Smooth muscle cell (in vitro differentiated cells): ENCODE measurements at regions not wholly inside any gene's neighbourhood (a gene's known extent, or its start where the extent isn't known, plus 50 kb on each side); places are given as distances from the start of the nearest gene placed in this dataset.
A peak's percentile ranks its signal among the peaks of the same experiment; 100 is the strongest.

Experiments
- DNase-seq: peaks from one replicate; lab custom pipeline; 2025; ENCODE audit not compliant: unreplicated experiment; lab: John Stamatoyannopoulos, UW
- H2AFZ ChIP-seq: fragments of 200-600 bp; sonication (generic); 2 replicates; pipeline ENCODE4 v1.6.0; 2016; ENCODE audit warnings: antibody characterized with exemption, low read depth, mild to moderate bottlenecking
- H3F3A ChIP-seq: fragments of 200-600 bp; sonication (generic); 2 replicates; pipeline ENCODE4 v1.6.0; 2017; ENCODE audit warnings: antibody characterized with exemption, low read depth
- H3K27ac ChIP-seq: fragments of 200-600 bp; sonication (generic); 2 replicates; pipeline ENCODE4 v1.5.1; 2016; ENCODE audit warnings: low read depth, mild to moderate bottlenecking
- H3K27me3 ChIP-seq: fragments of 200-600 bp; sonication (generic); 2 replicates; pipeline ENCODE4 v1.6.1; 2016; ENCODE audit warnings: low read depth, mild to moderate bottlenecking
- H3K36me3 ChIP-seq: fragments of 200-600 bp; sonication (generic); 2 replicates; pipeline ENCODE4 v1.5.1; 2016; ENCODE audit warnings: low read depth
- H3K4me1 ChIP-seq: fragments of 200-600 bp; sonication (generic); 2 replicates; pipeline ENCODE4 v1.5.1; 2016; ENCODE audit warnings: low read depth
- H3K4me2 ChIP-seq: fragments of 200-600 bp; sonication (generic); 2 replicates; pipeline ENCODE4 v1.6.0; 2016; ENCODE audit warnings: mild to moderate bottlenecking
- H3K4me3 ChIP-seq: fragments of 200-600 bp; sonication (generic); 2 replicates; pipeline ENCODE4 v1.5.1; 2016; ENCODE audit warnings: mild to moderate bottlenecking
- H3K79me2 ChIP-seq: fragments of 200-600 bp; sonication (generic); 2 replicates; pipeline ENCODE4 v1.6.0; 2016; ENCODE audit warnings: low read depth, mild to moderate bottlenecking
- H3K9ac ChIP-seq: fragments of 200-600 bp; sonication (generic); 2 replicates; pipeline ENCODE4 v1.6.0; 2016; ENCODE audit warnings: low read depth
- H3K9me3 ChIP-seq: fragments of 200-600 bp; sonication (generic); replicated peaks from 2 replicates; pipeline ENCODE4 v1.5.1; 2016; ENCODE audit warnings: low read depth
- H4K20me1 ChIP-seq: fragments of 200-600 bp; sonication (generic); 2 replicates; pipeline ENCODE4 v1.6.0; 2016; ENCODE audit warnings: low read depth
- CTCF ChIP-seq: fragments of 200-600 bp; sonication (generic); IDR thresholded peaks from 2 replicates; pipeline ENCODE4 v1.5.1; 2017; ENCODE audit warnings: borderline replicate concordance, mild to moderate bottlenecking, antibody characterized with exemption; ENCODE audit not compliant: insufficient read depth, poor library complexity, severe bottlenecking
- WGBS: methylation state at CpG from one replicate; pipeline ENCODE4 v1.1.7; 2016; ENCODE audit warnings: low lambda C conversion rate; 5-methylcytosine and 5-hydroxymethylcytosine counted together

- no peaks in the 10 kb centered on the region for H3F3A ChIP-seq
- DNase-seq = no peak
- no peaks in the 10 kb centered on the region for H3K9me3 ChIP-seq
- no peaks in the 10 kb centered on the region for H3K36me3 ChIP-seq
- H3K27ac ChIP-seq = peak overlapping the region; percentile 65
- H3K4me2 ChIP-seq = peak overlapping the region; percentile 73
- H3K79me2 ChIP-seq = no peaks in the 10 kb centered on the region
- no peak for TF ChIP-seq CTCF
- H2AFZ ChIP-seq = no peak overlapping the region
- no peaks in the 10 kb centered on the region for H4K20me1 ChIP-seq
- no peak overlapping the region for H3K9ac ChIP-seq
- no peak overlapping the region for H3K4me3 ChIP-seq
- H3K27me3 ChIP-seq = no peaks in the 10 kb centered on the region
- no peaks in the 10 kb centered on the region for H3K4me1 ChIP-seq
These were observed 153.8 kb downstream of the RAP2B start for GRCh38 chr3:153315781-153316180.

GRCh38 chr3:153319705-153320554 is 157.9 kb downstream of the RAP2B start:
- Histone ChIP-seq H2AFZ (peak overlapping the region; percentile 20), H3K4me2 (peak overlapping the region; percentile 3), H3K4me3 (no peak overlapping the region)

GRCh38 chr3:153320585-153321128 is 158.6 kb downstream of the RAP2B start:
- DNase-seq = no peak
- H2AFZ ChIP-seq = peak overlapping the region; percentile 20

More at GRCh38 chr3:153319705-153320554, 157.9 kb downstream of the RAP2B start:
- H3K27me3 ChIP-seq = no peaks in the 10 kb centered on the region
- no peaks in the 10 kb centered on the region for H3K36me3 ChIP-seq
- no peaks in the 10 kb centered on the region for H3K79me2 ChIP-seq
- DNase-seq = no peak
- no peaks in the 10 kb centered on the region for H3K4me1 ChIP-seq
- no peak overlapping the region for H3K9ac ChIP-seq
- no peaks in the 10 kb centered on the region for H4K20me1 ChIP-seq
- no peaks in the 10 kb centered on the region for H3F3A ChIP-seq
- H3K9me3 ChIP-seq = no peaks in the 10 kb centered on the region
- 28% methylated on average over 2 of the region's 2 CpGs for WGBS
- no peak overlapping the region for H3K27ac ChIP-seq
- no peak for TF ChIP-seq CTCF

More at GRCh38 chr3:153320585-153321128, 158.6 kb downstream of the RAP2B start:
- Histone ChIP-seq H3K9me3 (no peaks in the 10 kb centered on the region), H3K79me2 (no peaks in the 10 kb centered on the region), H3K27ac (no peak overlapping the region), H3K27me3 (no peaks in the 10 kb centered on the region), H3F3A (no peaks in the 10 kb centered on the region), H3K4me1 (no peaks in the 10 kb centered on the region), H3K4me2 (no peak overlapping the region), H3K9ac (no peak overlapping the region), H3K36me3 (no peaks in the 10 kb centered on the region), H4K20me1 (no peaks in the 10 kb centered on the region), H3K4me3 (no peak overlapping the region)
- TF ChIP-seq CTCF = no peak
- 90% methylated on average over 6 of the region's 6 CpGs for WGBS
